Ishikawa (cell line): ENCODE measurements at regions not wholly inside any gene's neighbourhood (a gene's known extent, or its start where the extent isn't known, plus 50 kb on each side); places are given as distances from the start of the nearest gene placed in this dataset.

Source experiments
- EP300 ChIP-seq: IDR thresholded peaks from 2 replicates; pipeline ENCODE4 v1.6.1; 2012; ENCODE audit warnings: borderline replicate concordance
- MAX ChIP-seq: IDR thresholded peaks from 2 replicates; pipeline ENCODE4 v1.6.1; 2012
- TAF1 ChIP-seq: IDR thresholded peaks from 2 replicates; pipeline ENCODE4 v1.6.1; 2012; ENCODE audit warnings: low read depth, mild to moderate bottlenecking
- TCF12 ChIP-seq: IDR thresholded peaks from 2 replicates; pipeline ENCODE4 v1.6.1; 2012; ENCODE audit warnings: low read depth
- YY1 ChIP-seq: IDR thresholded peaks from 2 replicates; pipeline ENCODE4 v1.6.1; 2012; ENCODE audit warnings: low read depth
- TF ChIP-seq, protein P1 (sequence below): IDR thresholded peaks from 2 replicates; pipeline ENCODE4 v1.6.1; 2012; ENCODE audit warnings: low read depth, mild to moderate bottlenecking

DNA sequence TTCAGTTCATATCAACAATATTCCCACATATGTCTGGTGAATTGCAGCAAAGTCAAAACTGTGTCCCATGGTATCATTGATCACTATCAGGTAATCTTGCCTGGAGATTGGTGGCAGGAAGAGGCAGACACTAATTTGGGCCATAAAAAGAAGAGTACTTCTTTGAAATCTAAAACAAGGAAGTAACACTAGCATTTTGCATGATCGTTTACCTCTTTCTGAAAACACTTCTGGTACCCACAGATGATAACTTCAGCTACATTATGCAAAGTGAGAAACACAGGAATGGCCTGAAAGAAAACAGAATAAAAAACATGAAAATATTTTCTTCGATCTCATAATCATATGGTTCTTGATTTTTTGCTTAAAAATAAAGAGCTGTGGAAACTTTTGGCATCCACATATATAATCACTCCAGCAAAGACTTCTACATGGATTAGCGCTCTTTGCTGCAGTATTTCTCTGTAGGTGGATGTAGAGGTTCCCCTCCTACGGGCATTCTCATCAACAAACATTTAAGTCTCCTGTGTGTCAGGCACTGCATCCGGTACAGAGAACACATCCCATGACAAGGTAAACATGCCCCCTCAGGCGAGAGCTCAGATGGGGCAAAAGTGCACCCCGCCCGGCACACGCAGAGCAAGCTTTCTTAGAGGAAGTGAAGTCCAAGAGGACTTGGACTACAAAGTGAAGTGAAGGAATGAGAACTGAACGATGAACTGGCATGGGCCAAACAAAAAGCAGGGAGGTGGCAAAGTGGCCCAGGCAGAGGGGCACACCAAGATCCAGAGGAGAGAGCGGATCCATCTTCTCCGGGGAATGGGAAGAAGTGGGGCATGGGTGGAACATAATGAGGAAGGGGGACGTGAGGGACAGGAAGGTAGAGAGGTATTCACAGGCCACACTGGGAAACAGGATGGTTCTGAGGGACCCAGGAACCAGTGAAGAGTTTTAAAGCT lies 68.0 kb upstream of the RIOK3 start:
- TF ChIP-seq EP300: no peak
- no peak for TF ChIP-seq TCF12
- no peak for TF ChIP-seq YY1
- no peak for TF ChIP-seq TAF1
- TF ChIP-seq, protein P1, sequence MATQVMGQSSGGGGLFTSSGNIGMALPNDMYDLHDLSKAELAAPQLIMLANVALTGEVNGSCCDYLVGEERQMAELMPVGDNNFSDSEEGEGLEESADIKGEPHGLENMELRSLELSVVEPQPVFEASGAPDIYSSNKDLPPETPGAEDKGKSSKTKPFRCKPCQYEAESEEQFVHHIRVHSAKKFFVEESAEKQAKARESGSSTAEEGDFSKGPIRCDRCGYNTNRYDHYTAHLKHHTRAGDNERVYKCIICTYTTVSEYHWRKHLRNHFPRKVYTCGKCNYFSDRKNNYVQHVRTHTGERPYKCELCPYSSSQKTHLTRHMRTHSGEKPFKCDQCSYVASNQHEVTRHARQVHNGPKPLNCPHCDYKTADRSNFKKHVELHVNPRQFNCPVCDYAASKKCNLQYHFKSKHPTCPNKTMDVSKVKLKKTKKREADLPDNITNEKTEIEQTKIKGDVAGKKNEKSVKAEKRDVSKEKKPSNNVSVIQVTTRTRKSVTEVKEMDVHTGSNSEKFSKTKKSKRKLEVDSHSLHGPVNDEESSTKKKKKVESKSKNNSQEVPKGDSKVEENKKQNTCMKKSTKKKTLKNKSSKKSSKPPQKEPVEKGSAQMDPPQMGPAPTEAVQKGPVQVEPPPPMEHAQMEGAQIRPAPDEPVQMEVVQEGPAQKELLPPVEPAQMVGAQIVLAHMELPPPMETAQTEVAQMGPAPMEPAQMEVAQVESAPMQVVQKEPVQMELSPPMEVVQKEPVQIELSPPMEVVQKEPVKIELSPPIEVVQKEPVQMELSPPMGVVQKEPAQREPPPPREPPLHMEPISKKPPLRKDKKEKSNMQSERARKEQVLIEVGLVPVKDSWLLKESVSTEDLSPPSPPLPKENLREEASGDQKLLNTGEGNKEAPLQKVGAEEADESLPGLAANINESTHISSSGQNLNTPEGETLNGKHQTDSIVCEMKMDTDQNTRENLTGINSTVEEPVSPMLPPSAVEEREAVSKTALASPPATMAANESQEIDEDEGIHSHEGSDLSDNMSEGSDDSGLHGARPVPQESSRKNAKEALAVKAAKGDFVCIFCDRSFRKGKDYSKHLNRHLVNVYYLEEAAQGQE: no peak
- no peak for TF ChIP-seq MAX
